Suprapubic skin (tissue), 4 donors: ENCODE measurements at regions not wholly inside any gene's neighbourhood (a gene's known extent, or its start where the extent isn't known, plus 50 kb on each side); places are given as distances from the start of the nearest gene placed in this dataset.

Experiments
- DNase-seq, 2 donors: peaks; one replicate each; pipeline ENCODE4 v3.0.0-alpha.2; 2019; ENCODE audit warnings: low spot score in 2 of 2
- H3K27ac ChIP-seq: fragments of 200-600 bp; sonication (generic); one replicate; pipeline ENCODE4 v1.5.1; 2019
- H3K27me3 ChIP-seq: fragments of 200-600 bp; sonication (generic); one replicate; pipeline ENCODE4 v1.5.1; 2019
- H3K36me3 ChIP-seq: fragments of 200-600 bp; sonication (generic); one replicate; pipeline ENCODE4 v1.5.1; 2019
- H3K4me1 ChIP-seq: fragments of 200-600 bp; sonication (generic); one replicate; pipeline ENCODE4 v1.5.1; 2019
- H3K4me3 ChIP-seq: fragments of 200-600 bp; sonication (generic); one replicate; pipeline ENCODE4 v1.5.1; 2019; ENCODE audit warnings: mild to moderate bottlenecking
- H3K9me3 ChIP-seq: fragments of 200-600 bp; sonication (generic); one replicate; pipeline ENCODE4 v1.5.1; 2019
- EP300 ChIP-seq: sonication (generic); formaldehyde crosslinking; IDR thresholded peaks from one replicate; pipeline ENCODE4 v1.6.1; 2017; ENCODE audit warnings: antibody characterized with exemption
- POLR2A ChIP-seq, 2 donors: fragments of 450-650 bp; IDR thresholded peaks; one replicate each; pipeline ENCODE4 v1.6.1; 2017; ENCODE audit warnings: antibody characterized with exemption in 2 of 2, mild to moderate bottlenecking in 2 of 2, moderate library complexity in 2 of 2
- POLR2AphosphoS5 ChIP-seq, 3 donors: sonication (generic); formaldehyde crosslinking; IDR thresholded peaks; one replicate each; pipeline ENCODE4 v1.6.1; 2017; ENCODE audit warnings: antibody characterized with exemption in 3 of 3
- WGBS: methylation state at CpG from one replicate; pipeline ENCODE4 v1.1.5; 2018; 5-methylcytosine and 5-hydroxymethylcytosine counted together
- TF ChIP-seq, protein P1 (sequence below), 2 donors: fragments of 200-600 bp in 1 of 2; fragments of 450-650 bp in 1 of 2; sonication (generic) in 1 of 2; IDR thresholded peaks; one replicate each; pipeline ENCODE4 v1.5.1; 2016 to 2019; ENCODE audit warnings: antibody characterized with exemption in 2 of 2, mild to moderate bottlenecking in 1 of 2, moderate library complexity in 1 of 2

DNA sequence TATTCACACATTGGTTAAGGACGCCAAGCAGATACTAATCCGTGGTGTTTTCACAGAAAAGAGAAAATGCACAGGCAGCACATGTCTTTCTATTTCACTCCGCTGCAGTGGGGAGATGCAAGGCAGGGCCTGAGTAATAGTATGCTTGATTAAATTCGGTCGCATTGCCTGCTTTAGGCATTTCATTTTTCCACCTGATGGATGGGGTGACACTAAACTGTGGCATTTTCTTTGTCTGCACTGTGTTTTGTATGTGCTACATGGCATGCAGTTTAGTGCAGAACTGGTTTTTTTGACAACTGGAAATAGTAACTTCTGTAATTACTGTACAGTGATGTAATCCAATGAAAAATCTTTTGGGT lies 94.9 kb downstream of the SLC17A6 start:
- DNase-seq, result no peak
- Histone ChIP-seq H3K27ac (no peak overlapping the region), H3K36me3 (no peaks in the 10 kb centered on the region), H3K9me3 (no peaks in the 10 kb centered on the region), H3K4me3 (peak overlapping the region; percentile 36), H3K27me3 (peaks cover 2% of the 10 kb centered on the region), H3K4me1 (peaks cover 6% of the 10 kb centered on the region)
- TF ChIP-seq POLR2AphosphoS5 (IDR thresholded peaks at IDR 0.05) (no peak), POLR2A (IDR thresholded peaks at IDR 0.05) (no peak), EP300 (no peak)
- TF ChIP-seq, protein P1, sequence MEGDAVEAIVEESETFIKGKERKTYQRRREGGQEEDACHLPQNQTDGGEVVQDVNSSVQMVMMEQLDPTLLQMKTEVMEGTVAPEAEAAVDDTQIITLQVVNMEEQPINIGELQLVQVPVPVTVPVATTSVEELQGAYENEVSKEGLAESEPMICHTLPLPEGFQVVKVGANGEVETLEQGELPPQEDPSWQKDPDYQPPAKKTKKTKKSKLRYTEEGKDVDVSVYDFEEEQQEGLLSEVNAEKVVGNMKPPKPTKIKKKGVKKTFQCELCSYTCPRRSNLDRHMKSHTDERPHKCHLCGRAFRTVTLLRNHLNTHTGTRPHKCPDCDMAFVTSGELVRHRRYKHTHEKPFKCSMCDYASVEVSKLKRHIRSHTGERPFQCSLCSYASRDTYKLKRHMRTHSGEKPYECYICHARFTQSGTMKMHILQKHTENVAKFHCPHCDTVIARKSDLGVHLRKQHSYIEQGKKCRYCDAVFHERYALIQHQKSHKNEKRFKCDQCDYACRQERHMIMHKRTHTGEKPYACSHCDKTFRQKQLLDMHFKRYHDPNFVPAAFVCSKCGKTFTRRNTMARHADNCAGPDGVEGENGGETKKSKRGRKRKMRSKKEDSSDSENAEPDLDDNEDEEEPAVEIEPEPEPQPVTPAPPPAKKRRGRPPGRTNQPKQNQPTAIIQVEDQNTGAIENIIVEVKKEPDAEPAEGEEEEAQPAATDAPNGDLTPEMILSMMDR (IDR thresholded peaks at IDR 0.05), result no peak
- WGBS, result 11% methylated on average over 5 of the region's 5 CpGs

DNA sequence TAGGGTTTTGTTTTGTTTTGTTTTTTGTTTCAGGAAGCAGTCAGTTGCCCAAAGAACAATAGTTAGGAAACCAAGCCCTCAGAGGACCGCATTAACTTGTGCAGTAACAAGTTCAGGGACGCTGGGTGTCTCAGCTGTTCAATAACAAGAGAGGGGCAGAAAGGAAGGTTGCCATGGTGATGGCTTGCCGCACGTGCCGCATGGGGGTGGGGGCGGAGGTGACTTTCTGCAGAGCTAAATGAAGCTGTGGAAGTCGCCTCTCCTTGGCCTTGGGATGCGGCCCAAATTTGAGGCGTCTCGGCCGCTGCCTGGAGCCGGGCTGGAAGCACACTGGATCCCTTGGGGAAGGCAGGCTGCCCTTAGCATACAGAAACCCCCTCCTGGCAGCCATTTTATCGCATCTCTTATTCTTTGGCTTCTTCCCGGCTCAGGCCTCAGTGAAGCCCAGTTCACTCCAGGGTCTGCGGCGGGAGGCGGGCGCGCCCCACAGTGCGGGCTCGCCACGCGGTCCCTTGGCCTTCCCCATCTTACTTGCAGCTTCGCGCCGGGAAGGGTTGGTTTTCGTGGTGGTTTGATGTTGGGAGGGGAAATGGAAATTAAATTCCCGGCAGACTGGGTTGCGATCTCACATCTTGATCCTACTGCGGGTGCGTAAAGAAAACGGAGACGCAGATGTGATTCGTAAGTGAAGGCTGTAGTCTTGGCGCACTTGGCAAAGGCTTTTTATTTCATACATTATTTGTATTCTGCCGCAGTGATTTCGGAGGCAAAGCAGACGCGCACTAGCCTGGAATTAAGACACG lies 94.3 kb downstream of the SLC17A6 start:
- no peaks in the 10 kb centered on the region for H3K36me3 ChIP-seq
- no peak overlapping the region for H3K27ac ChIP-seq
- peak overlapping the region; percentile 36 for H3K4me3 ChIP-seq
- no peaks in the 10 kb centered on the region for H3K9me3 ChIP-seq
- peaks cover 6% of the 10 kb centered on the region for H3K4me1 ChIP-seq
- no peak for TF ChIP-seq POLR2AphosphoS5 (IDR thresholded peaks at IDR 0.05)
- TF ChIP-seq, protein P1 (IDR thresholded peaks at IDR 0.05), result no peak
- TF ChIP-seq EP300, result no peak
- TF ChIP-seq POLR2A (IDR thresholded peaks at IDR 0.05), result no peak
- peak; percentile 62 to 74 for DNase-seq
- WGBS, result 15% methylated on average over 40 of the region's 40 CpGs
- H3K27me3 ChIP-seq, result peaks cover 2% of the 10 kb centered on the region

DNA sequence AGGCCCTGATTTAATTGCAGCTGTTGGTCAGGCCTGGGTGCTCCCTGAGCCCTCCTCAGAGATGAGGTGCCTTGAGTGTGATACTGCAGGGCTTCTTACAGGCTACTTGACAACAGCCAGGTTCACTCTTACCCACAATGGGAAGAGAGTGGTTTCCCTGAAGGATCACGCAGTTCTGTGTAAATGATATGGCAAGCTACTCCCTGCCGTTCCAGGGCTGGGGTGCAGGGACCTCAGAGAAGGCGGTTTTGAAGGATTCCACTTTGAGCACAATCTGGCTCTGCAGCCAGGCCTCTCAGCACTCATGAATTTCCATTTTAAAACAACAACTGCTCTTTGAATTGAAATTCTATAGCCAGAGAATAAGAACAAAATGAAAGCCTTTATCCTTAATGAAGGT lies 92.9 kb downstream of the SLC17A6 start:
- Histone ChIP-seq H3K27me3 (peaks cover 2% of the 10 kb centered on the region), H3K4me3 (no peak overlapping the region), H3K27ac (no peak overlapping the region), H3K9me3 (no peaks in the 10 kb centered on the region), H3K4me1 (peaks cover 6% of the 10 kb centered on the region), H3K36me3 (no peaks in the 10 kb centered on the region)
- 84% methylated on average over 3 of the region's 3 CpGs for WGBS
- TF ChIP-seq POLR2A (IDR thresholded peaks at IDR 0.05), result no peak
- TF ChIP-seq, protein P1 (IDR thresholded peaks at IDR 0.05), result no peak
- no peak for TF ChIP-seq POLR2AphosphoS5 (IDR thresholded peaks at IDR 0.05)
- no peak for TF ChIP-seq EP300
- DNase-seq, result no peak

DNA sequence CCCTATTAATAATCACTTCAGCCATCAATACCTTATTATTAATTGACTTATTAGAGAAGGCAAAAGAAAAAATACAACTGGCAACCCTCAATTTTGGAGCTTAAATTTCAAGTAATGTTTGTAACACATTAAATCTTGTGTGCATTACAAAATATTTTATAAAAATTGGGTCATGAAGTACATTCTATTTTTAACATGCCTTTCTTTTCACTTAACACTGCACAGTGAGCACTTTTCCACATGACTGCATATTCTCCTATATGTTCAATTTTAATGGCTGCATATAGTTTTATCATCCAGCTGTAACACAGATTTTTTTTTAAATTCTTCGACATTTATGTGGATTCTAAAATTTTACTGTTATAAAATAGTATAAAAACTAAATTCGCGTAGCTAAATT lies 92.5 kb downstream of the SLC17A6 start:
- no peak for DNase-seq
- 96% methylated on average over 3 of the region's 3 CpGs for WGBS
- H3K27ac ChIP-seq, result no peak overlapping the region
- no peak overlapping the region for H3K4me3 ChIP-seq
- no peaks in the 10 kb centered on the region for H3K9me3 ChIP-seq
- no peaks in the 10 kb centered on the region for H3K36me3 ChIP-seq
- peaks cover 2% of the 10 kb centered on the region for H3K27me3 ChIP-seq
- TF ChIP-seq POLR2AphosphoS5 (IDR thresholded peaks at IDR 0.05) (no peak), EP300 (no peak), POLR2A (IDR thresholded peaks at IDR 0.05) (no peak)
- TF ChIP-seq, protein P1 (IDR thresholded peaks at IDR 0.05), result no peak
- H3K4me1 ChIP-seq, result peaks cover 6% of the 10 kb centered on the region

DNA sequence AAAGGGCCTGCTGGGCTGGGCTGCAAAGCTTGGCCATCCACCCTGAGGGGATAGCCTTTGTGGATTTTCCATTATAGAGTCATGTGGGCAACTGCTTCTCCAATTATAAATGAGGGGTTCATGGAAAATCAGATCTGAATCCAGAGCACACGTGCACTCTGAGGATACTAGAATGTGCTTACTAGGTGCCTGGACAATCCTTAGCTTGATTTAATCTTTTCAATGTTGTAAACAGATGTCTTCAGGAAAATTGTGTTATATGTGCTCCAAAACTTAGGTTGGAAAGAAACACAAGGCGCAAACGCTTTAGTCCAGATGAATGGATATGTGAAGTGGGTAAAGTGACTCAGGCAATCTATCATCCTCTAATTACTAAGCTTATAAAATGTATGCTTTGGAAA lies 92.0 kb downstream of the SLC17A6 start:
- no peak for DNase-seq
- Histone ChIP-seq H3K4me3 (no peak overlapping the region), H3K4me1 (peaks cover 6% of the 10 kb centered on the region), H3K27me3 (peaks cover 2% of the 10 kb centered on the region), H3K27ac (no peak overlapping the region), H3K36me3 (no peaks in the 10 kb centered on the region), H3K9me3 (no peaks in the 10 kb centered on the region)
- TF ChIP-seq, protein P1 (IDR thresholded peaks at IDR 0.05), result no peak
- no peak for TF ChIP-seq POLR2A (IDR thresholded peaks at IDR 0.05)
- no peak for TF ChIP-seq POLR2AphosphoS5 (IDR thresholded peaks at IDR 0.05)
- TF ChIP-seq EP300, result no peak
- WGBS, result 88% methylated on average over 3 of the region's 3 CpGs
